ENCODE measurements at regions not wholly inside any gene's neighbourhood (a gene's known extent, or its start where the extent isn't known, plus 50 kb on each side); places are given as distances from the start of the nearest gene placed in this dataset.

GRCh38 chr5:88594441-88594840 is 288.5 kb downstream of the MEF2C start:
- Histone ChIP-seq H3K36me3 (ENCODE audit: control insufficient read depth in 4 of 4, insufficient read depth in 3 of 4, low read depth in 1 of 4, low read length in 3 of 4) (no peaks in the 10 kb centered on the region), H3K27ac (ENCODE audit: low read depth in 1 of 2, low read length in 2 of 2) (no peak overlapping the region), H3K4me3 (ENCODE audit: low read depth in 1 of 3, low read length in 3 of 3) (no peak overlapping the region), H3K27me3 (ENCODE audit: control insufficient read depth in 4 of 4, insufficient read depth in 4 of 4, low read length in 3 of 4) (no peaks in the 10 kb centered on the region), H3K9ac (ENCODE audit: low read depth in 1 of 2, low read length in 2 of 2) (no peak overlapping the region), H3K4me1 (ENCODE audit: control insufficient read depth in 4 of 4, insufficient read depth in 4 of 4, low read length in 3 of 4) (no peaks in the 10 kb centered on the region), H3K9me3 (ENCODE audit: control insufficient read depth in 4 of 4, low read length in 3 of 4) (no peaks in the 10 kb centered on the region)
- TF ChIP-seq ZBTB33 (IDR thresholded peaks at IDR 0.05) (no peak), GABPA (IDR thresholded peaks at IDR 0.05 in 1 of 2, conservative IDR thresholded peaks at IDR 0.05 in 1 of 2) (no peak), NR2F2 (IDR thresholded peaks at IDR 0.05) (no peak), SP1 (IDR thresholded peaks at IDR 0.05) (no peak), FOXA1 (IDR thresholded peaks at IDR 0.05) (no peak), YY1 (IDR thresholded peaks at IDR 0.05) (no peak), HNF4G (IDR thresholded peaks at IDR 0.05) (no peak), RAD21 (IDR thresholded peaks at IDR 0.05) (no peak), HNF4A (conservative IDR thresholded peaks at IDR 0.05) (no peak), JUND (IDR thresholded peaks at IDR 0.05) (no peak), EGR1 (IDR thresholded peaks at IDR 0.05; ENCODE audit: low read depth in 2 of 2) (no peak), FOXA2 (IDR thresholded peaks at IDR 0.05) (no peak), CTCF (IDR thresholded peaks at IDR 0.05; ENCODE audit: low read depth, low read length, missing input control) (no peak), RXRA (IDR thresholded peaks at IDR 0.05) (no peak), TAF1 (conservative IDR thresholded peaks at IDR 0.05) (no peak)
- TF ChIP-seq, protein P1, sequence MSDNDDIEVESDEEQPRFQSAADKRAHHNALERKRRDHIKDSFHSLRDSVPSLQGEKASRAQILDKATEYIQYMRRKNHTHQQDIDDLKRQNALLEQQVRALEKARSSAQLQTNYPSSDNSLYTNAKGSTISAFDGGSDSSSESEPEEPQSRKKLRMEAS (IDR thresholded peaks at IDR 0.05): no peak
- TF ChIP-seq, protein P2, sequence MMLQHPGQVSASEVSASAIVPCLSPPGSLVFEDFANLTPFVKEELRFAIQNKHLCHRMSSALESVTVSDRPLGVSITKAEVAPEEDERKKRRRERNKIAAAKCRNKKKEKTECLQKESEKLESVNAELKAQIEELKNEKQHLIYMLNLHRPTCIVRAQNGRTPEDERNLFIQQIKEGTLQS (IDR thresholded peaks at IDR 0.05): no peak
- TF ChIP-seq, protein P3, sequence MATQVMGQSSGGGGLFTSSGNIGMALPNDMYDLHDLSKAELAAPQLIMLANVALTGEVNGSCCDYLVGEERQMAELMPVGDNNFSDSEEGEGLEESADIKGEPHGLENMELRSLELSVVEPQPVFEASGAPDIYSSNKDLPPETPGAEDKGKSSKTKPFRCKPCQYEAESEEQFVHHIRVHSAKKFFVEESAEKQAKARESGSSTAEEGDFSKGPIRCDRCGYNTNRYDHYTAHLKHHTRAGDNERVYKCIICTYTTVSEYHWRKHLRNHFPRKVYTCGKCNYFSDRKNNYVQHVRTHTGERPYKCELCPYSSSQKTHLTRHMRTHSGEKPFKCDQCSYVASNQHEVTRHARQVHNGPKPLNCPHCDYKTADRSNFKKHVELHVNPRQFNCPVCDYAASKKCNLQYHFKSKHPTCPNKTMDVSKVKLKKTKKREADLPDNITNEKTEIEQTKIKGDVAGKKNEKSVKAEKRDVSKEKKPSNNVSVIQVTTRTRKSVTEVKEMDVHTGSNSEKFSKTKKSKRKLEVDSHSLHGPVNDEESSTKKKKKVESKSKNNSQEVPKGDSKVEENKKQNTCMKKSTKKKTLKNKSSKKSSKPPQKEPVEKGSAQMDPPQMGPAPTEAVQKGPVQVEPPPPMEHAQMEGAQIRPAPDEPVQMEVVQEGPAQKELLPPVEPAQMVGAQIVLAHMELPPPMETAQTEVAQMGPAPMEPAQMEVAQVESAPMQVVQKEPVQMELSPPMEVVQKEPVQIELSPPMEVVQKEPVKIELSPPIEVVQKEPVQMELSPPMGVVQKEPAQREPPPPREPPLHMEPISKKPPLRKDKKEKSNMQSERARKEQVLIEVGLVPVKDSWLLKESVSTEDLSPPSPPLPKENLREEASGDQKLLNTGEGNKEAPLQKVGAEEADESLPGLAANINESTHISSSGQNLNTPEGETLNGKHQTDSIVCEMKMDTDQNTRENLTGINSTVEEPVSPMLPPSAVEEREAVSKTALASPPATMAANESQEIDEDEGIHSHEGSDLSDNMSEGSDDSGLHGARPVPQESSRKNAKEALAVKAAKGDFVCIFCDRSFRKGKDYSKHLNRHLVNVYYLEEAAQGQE (IDR thresholded peaks at IDR 0.05): no peak
- DNase-seq (ENCODE audit: low spot score): no peak
- 66% methylated on average over 1 of the region's 1 CpG for WGBS
